GM10266 (cell line): ENCODE measurements at regions not wholly inside any gene's neighbourhood (a gene's known extent, or its start where the extent isn't known, plus 50 kb on each side); places are given as distances from the start of the nearest gene placed in this dataset.

Source experiments
- DNase-seq: peaks from one replicate; pipeline ENCODE4 v3.0.0; 2012; ENCODE audit errors: extremely low spot score
- TF ChIP-seq, protein P1 (sequence below): IDR thresholded peaks from 2 replicates; pipeline ENCODE4 v1.5.1; 2012; ENCODE audit warnings: mild to moderate bottlenecking, low read depth; ENCODE audit not compliant: control insufficient read depth, insufficient read depth; ENCODE audit errors: missing control alignments

GRCh38 chr6:163648868-163649267, 234.3 kb downstream of the QKI start:
- no peak for DNase-seq
- TF ChIP-seq, protein P1, sequence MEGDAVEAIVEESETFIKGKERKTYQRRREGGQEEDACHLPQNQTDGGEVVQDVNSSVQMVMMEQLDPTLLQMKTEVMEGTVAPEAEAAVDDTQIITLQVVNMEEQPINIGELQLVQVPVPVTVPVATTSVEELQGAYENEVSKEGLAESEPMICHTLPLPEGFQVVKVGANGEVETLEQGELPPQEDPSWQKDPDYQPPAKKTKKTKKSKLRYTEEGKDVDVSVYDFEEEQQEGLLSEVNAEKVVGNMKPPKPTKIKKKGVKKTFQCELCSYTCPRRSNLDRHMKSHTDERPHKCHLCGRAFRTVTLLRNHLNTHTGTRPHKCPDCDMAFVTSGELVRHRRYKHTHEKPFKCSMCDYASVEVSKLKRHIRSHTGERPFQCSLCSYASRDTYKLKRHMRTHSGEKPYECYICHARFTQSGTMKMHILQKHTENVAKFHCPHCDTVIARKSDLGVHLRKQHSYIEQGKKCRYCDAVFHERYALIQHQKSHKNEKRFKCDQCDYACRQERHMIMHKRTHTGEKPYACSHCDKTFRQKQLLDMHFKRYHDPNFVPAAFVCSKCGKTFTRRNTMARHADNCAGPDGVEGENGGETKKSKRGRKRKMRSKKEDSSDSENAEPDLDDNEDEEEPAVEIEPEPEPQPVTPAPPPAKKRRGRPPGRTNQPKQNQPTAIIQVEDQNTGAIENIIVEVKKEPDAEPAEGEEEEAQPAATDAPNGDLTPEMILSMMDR = no peak

DNA sequence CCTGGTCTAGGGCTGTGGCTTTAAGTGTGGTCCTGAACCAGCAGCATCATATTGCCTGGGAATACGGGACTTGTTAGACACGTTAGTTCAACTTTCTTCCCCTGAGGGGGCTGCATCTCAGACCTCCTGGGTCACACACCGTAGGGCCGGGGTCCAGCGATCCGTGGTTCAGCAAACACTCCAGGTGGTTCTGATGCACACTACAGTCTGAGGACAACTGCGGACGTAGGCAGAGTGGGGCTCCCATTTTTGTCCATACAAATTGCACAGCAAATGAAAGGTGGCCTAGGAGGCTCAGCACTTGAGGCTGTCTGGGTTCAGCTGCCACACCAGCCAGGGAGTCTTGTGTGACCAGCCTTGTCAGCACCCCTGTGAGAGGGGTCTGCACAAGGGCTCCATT, 233.1 kb downstream of the QKI start:
- TF ChIP-seq, protein P1 = no peak
- no peak for DNase-seq

DNA sequence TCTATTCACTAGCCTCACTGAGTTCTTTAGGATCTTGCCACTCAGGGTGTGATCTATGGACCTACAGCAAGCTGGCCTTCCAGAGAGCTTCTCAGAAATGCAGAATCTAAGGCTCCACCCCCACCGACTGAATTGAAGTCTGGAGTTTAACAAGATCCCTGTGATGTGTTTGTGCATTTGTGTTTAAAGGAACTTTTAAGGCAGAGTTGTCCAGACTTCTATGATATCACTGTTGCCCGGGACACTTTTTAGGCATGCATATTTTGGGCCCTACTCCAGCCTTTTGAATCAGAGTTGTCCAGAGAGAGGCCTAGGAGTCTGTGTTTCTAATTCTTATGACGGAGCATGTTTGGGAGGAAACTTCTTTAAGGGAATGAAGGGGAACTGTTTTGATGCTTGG, 232.3 kb downstream of the QKI start:
- TF ChIP-seq, protein P1 = no peak
- no peak for DNase-seq

GRCh38 chr6:163646133-163646532, 231.6 kb downstream of the QKI start:
- DNase-seq = no peak
- TF ChIP-seq, protein P1 = no peak

DNA sequence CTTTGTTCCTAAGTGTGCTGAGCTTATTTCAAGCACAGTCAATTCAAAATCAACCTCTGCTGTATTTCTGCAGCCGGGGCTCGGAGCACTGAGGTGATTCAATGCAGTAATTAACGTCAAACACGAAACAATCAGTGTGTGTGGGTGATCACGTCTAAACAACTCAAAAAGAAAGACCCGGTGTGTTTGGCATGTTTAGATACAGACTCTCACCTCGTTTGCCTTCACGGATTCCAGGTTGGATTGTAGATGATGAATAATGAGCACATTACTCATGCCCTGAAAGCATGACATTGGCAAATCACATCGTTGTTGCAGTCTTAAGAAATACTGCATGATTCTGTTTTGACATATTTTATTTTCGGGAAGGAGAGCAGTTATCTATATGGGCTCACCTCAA, 231.0 kb downstream of the QKI start:
- DNase-seq = no peak
- TF ChIP-seq, protein P1 = no peak

DNA sequence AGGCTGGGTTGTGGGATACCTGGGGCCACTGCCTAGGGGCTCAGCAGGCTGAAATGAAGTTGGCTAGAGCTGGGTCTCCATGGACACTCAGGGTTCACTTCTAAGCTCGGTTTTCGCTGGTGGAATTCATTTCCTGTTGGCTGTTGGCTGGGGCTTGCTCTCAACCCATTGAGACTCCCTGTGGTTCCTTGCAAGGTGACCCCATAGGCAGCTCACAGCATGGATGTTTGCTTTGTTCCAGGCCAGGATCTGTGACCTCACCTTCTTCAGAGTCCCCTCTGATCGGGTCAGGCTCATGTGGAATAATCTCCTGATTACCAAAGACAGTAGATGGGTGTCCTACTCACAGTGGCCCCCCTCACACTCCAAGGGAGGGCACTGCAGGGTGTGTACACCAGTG, 229.3 kb downstream of the QKI start:
- TF ChIP-seq, protein P1 = no peak
- DNase-seq = no peak

DNA sequence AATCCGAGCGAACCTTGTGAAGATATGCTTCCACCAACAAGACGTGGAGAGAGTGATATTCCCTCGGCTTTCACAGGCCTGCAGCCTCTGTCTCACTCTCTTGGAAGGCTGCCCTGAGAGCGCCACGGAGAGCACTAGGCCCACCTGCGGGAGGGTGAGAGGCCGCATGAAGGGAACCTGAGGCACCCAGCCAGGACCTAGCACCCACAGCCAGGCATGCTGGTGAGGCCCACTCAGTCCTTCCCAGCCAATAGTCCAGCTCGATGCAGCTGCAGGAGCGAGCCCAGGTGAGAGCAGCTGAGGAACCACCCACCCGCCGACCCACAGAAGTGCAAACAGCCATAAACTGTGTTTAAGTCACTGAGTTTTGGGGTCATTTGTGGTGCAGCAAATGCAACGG, 227.2 kb downstream of the QKI start:
- no peak for DNase-seq
- TF ChIP-seq, protein P1 = no peak
